ENCODE measurements at regions not wholly inside any gene's neighbourhood (a gene's known extent, or its start where the extent isn't known, plus 50 kb on each side); places are given as distances from the start of the nearest gene placed in this dataset.
"Not testable (repeated sequence)": the region's sequence is repeated elsewhere in the genome, so short reads cannot be mapped to it uniquely, and the experiment has no call there.

GRCh38 chr3:153547970-153548369 is 385.9 kb downstream of the RAP2B start:
- ChIA-PET CTCF (no interaction called here), POLR2A (no interaction called here)
- H3K27ac Mint-ChIP-seq (ENCODE audit: unreplicated experiment) = no peak overlapping the region
- H3K4me1 Mint-ChIP-seq (ENCODE audit: low read depth, unreplicated experiment) = no peaks in the 10 kb centered on the region
- Histone ChIP-seq H3K9me3 (no peaks in the 10 kb centered on the region), H3K27me3 (replicated peaks; ENCODE audit: control insufficient read depth, insufficient read depth, low read length) (no peaks in the 10 kb centered on the region), H3K36me3 (ENCODE audit: control insufficient read depth, insufficient read depth, low read length) (no peaks in the 10 kb centered on the region), H3K4me1 (no peaks in the 10 kb centered on the region), H3K4me3 (ENCODE audit: low read depth, low read length) (no peak overlapping the region)
- H3K36me3 Mint-ChIP-seq (ENCODE audit: insufficient read depth, unreplicated experiment) = no peaks in the 10 kb centered on the region
- intact Hi-C loops (cut with micrococcal nuclease; ENCODE audit: unreplicated experiment) = no loop called here
- no peak for DNase-seq
- H3K27me3 Mint-ChIP-seq (ENCODE audit: insufficient read depth, unreplicated experiment) = no peaks in the 10 kb centered on the region
- no TSS peak for BruUV-seq (replicated peaks)
- no peak overlapping the region for H3K4me3 Mint-ChIP-seq (ENCODE audit: unreplicated experiment)
- no peaks in the 10 kb centered on the region for H3K9me3 Mint-ChIP-seq (ENCODE audit: unreplicated experiment)
- no peak for TF ChIP-seq CTCF (IDR thresholded peaks at IDR 0.05; ENCODE audit: insufficient read depth in 1 of 2, low read depth in 1 of 2, low read length in 1 of 2, severe bottlenecking in 1 of 2, unreplicated experiment in 1 of 2)

- CTCF ChIA-PET; H3K9me3 Mint-ChIP-seq (ENCODE audit: unreplicated experiment); H3K4me3 Mint-ChIP-seq (ENCODE audit: unreplicated experiment); H3K4me3 ChIP-seq (ENCODE audit: low read depth, low read length); H3K36me3 ChIP-seq (ENCODE audit: control insufficient read depth, insufficient read depth, low read length); POLR2A ChIA-PET; H3K9me3 ChIP-seq; intact Hi-C loops (cut with micrococcal nuclease; ENCODE audit: unreplicated experiment); BruUV-seq (replicated peaks); H3K27me3 ChIP-seq (replicated peaks; ENCODE audit: control insufficient read depth, insufficient read depth, low read length); H3K4me1 Mint-ChIP-seq (ENCODE audit: low read depth, unreplicated experiment); H3K36me3 Mint-ChIP-seq (ENCODE audit: insufficient read depth, unreplicated experiment); H3K4me1 ChIP-seq; DNase-seq; H3K27me3 Mint-ChIP-seq (ENCODE audit: insufficient read depth, unreplicated experiment); H3K27ac Mint-ChIP-seq (ENCODE audit: unreplicated experiment): not testable (repeated sequence)
These were observed 387.7 kb downstream of the RAP2B start for GRCh38 chr3:153549686-153550085.

- Histone ChIP-seq H3K4me1 (no peaks in the 10 kb centered on the region), H3K36me3 (ENCODE audit: control insufficient read depth, insufficient read depth, low read length) (no peaks in the 10 kb centered on the region), H3K9me3 (no peaks in the 10 kb centered on the region), H3K4me3 (ENCODE audit: low read depth, low read length) (no peak overlapping the region), H3K27me3 (replicated peaks; ENCODE audit: control insufficient read depth, insufficient read depth, low read length) (no peaks in the 10 kb centered on the region)
- no peaks in the 10 kb centered on the region for H3K4me1 Mint-ChIP-seq (ENCODE audit: low read depth, unreplicated experiment)
- TF ChIP-seq CTCF (IDR thresholded peaks at IDR 0.05; ENCODE audit: insufficient read depth in 1 of 2, low read depth in 1 of 2, low read length in 1 of 2, severe bottlenecking in 1 of 2, unreplicated experiment in 1 of 2) = no peak
- DNase-seq = no peak
- BruUV-seq (replicated peaks) = no TSS peak
- no peaks in the 10 kb centered on the region for H3K36me3 Mint-ChIP-seq (ENCODE audit: insufficient read depth, unreplicated experiment)
- intact Hi-C loops (cut with micrococcal nuclease; ENCODE audit: unreplicated experiment) = no loop called here
- ChIA-PET POLR2A (no interaction called here), CTCF (no interaction called here)
- H3K27ac Mint-ChIP-seq (ENCODE audit: unreplicated experiment) = no peak overlapping the region
- H3K9me3 Mint-ChIP-seq (ENCODE audit: unreplicated experiment) = no peaks in the 10 kb centered on the region
- H3K4me3 Mint-ChIP-seq (ENCODE audit: unreplicated experiment) = no peak overlapping the region
- no peaks in the 10 kb centered on the region for H3K27me3 Mint-ChIP-seq (ENCODE audit: insufficient read depth, unreplicated experiment)
These were observed 389.7 kb downstream of the RAP2B start for GRCh38 chr3:153551536-153552285.

Data from Caco-2 (cell line).